PC-3 (cell line): ENCODE measurements at regions not wholly inside any gene's neighbourhood (a gene's known extent, or its start where the extent isn't known, plus 50 kb on each side); places are given as distances from the start of the nearest gene placed in this dataset.

Experiments
- ATAC-seq: fragments of 200-7000 bp; cut with Tn5 transposase; 2 replicates; pipeline ENCODE4 v1.9.1; 2020; ENCODE audit warnings: mild to moderate bottlenecking, moderate library complexity
- BruUV-seq: library from RNA; stranded (reverse); fragments of 400-500 nt; replicated peaks from 2 replicates; lab custom pipeline; 2021; lab: Mats Ljungman, UMichigan
- CTCF ChIA-PET: fragments of 300-600 bp; sonication (Branson Sonifier 250); formaldehyde crosslinking; loops from one replicate; lab custom pipeline; 2022; ENCODE audit warnings: antibody characterized with exemption; lab: Charles Lee
- POLR2A ChIA-PET: fragments of 300-600 bp; sonication (Branson Sonifier 250); formaldehyde crosslinking; loops from one replicate; lab custom pipeline; 2022; ENCODE audit warnings: antibody characterized with exemption; ENCODE audit not compliant: unreplicated experiment; lab: Charles Lee
- DNase-seq: peaks from one replicate; pipeline ENCODE4 v3.0.0-alpha.2; 2015
- H2AFZ ChIP-seq: fragments of 300-600 bp; sonication (generic); 2 replicates; pipeline ENCODE4 v1.6.0; 2016; ENCODE audit warnings: antibody characterized with exemption, low read length
- H3F3A ChIP-seq: fragments of 300-600 bp; sonication (generic); one replicate; pipeline ENCODE4 v1.6.0; 2017; ENCODE audit warnings: antibody characterized with exemption, low read length, control low read depth, mild to moderate bottlenecking; ENCODE audit not compliant: unreplicated experiment
- H3K27ac ChIP-seq: fragments of 300-600 bp; sonication (generic); 2 replicates; pipeline ENCODE4 v1.5.1; 2016; ENCODE audit warnings: mild to moderate bottlenecking, low read length
- H3K27me3 ChIP-seq: fragments of 300-600 bp; sonication (generic); 2 replicates; pipeline ENCODE4 v1.6.1; 2016; ENCODE audit warnings: low read length, mixed read lengths
- H3K36me3 ChIP-seq: fragments of 300-600 bp; sonication (generic); 2 replicates; pipeline ENCODE4 v1.6.1; 2016; ENCODE audit warnings: low read depth, mixed run types, low read length, mixed read lengths
- H3K4me1 ChIP-seq: fragments of 300-600 bp; sonication (generic); 2 replicates; pipeline ENCODE4 v1.5.1; 2016; ENCODE audit warnings: low read length; ENCODE audit not compliant: insufficient read depth
- H3K4me2 ChIP-seq: fragments of 300-600 bp; sonication (generic); 2 replicates; pipeline ENCODE4 v1.6.0; 2016; ENCODE audit warnings: low read length
- H3K4me3 ChIP-seq: fragments of 300-600 bp; sonication (generic); 2 replicates; pipeline ENCODE4 v1.5.1; 2016; ENCODE audit warnings: mild to moderate bottlenecking, low read length, mixed read lengths
- H3K79me2 ChIP-seq: fragments of 300-600 bp; sonication (generic); 2 replicates; pipeline ENCODE4 v1.6.1; 2017; ENCODE audit warnings: low read length, mixed read lengths
- H3K9ac ChIP-seq: fragments of 300-600 bp; sonication (generic); 2 replicates; pipeline ENCODE4 v1.6.0; 2016; ENCODE audit warnings: mild to moderate bottlenecking, low read length
- H3K9me2 ChIP-seq: fragments of 300-600 bp; sonication (generic); replicated peaks from 2 replicates; pipeline ENCODE4 v1.6.1; 2016; ENCODE audit warnings: mixed run types, low read length, mixed read lengths
- H3K9me3 ChIP-seq: fragments of 300-600 bp; sonication (generic); 2 replicates; pipeline ENCODE4 v1.6.1; 2016; ENCODE audit warnings: low read length, mixed read lengths
- H4K20me1 ChIP-seq: fragments of 300-600 bp; sonication (generic); 2 replicates; pipeline ENCODE4 v1.6.1; 2016; ENCODE audit warnings: low read length, mixed read lengths
- CTCF ChIP-seq: fragments of 300-600 bp; sonication (generic); conservative IDR thresholded peaks from 2 replicates; pipeline ENCODE4 v1.5.1; 2017; ENCODE audit warnings: antibody characterized with exemption, low read depth, mild to moderate bottlenecking, low read length
- EZH2 ChIP-seq: fragments of 300-600 bp; sonication (generic); IDR thresholded peaks from one replicate; pipeline ENCODE4 v1.6.1; 2017; ENCODE audit warnings: antibody characterized with exemption, mild to moderate bottlenecking, low read length; ENCODE audit not compliant: unreplicated experiment
- EZH2phosphoT487 ChIP-seq: fragments of 300-600 bp; sonication (generic); IDR thresholded peaks from 2 replicates; pipeline ENCODE4 v1.6.1; 2018; ENCODE audit warnings: mild to moderate bottlenecking, antibody characterized with exemption, low read length, borderline replicate concordance
- intact Hi-C: fragments of 100-400 bp; cut with micrococcal nuclease; formaldehyde crosslinking; loops from 2 replicates; pipeline ENCODE4 v1.9.0; 2023

DNA sequence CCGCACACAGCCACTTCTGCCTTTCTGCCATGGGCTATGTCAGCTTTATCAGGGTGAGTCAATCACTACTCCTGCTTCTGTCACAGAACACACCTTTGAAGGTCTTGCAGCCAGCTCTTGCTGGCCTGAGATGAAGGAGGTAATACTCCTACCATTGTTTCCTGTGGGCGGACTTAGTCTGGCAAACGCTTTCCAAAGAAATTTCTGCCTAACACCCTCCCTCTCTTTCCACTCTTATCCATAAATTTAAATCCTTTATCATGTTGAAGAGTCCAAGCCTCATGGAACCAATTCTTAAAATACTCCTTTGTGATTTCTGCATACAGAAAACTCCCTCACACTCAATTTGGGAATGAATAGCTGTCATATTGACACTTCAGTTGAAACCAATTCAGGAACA is 633.1 kb upstream of the CHRM3 start:
- no peaks in the 10 kb centered on the region for H3K79me2 ChIP-seq
- H3K9me3 ChIP-seq = no peaks in the 10 kb centered on the region
- no peaks in the 10 kb centered on the region for H4K20me1 ChIP-seq
- intact Hi-C loops = no loop called here
- CTCF ChIA-PET = no interaction called here
- H3K27ac ChIP-seq = no peak overlapping the region
- H3K4me3 ChIP-seq = no peak overlapping the region
- no peak overlapping the region for H3K4me2 ChIP-seq
- no peaks in the 10 kb centered on the region for H3K4me1 ChIP-seq
- no peaks in the 10 kb centered on the region for H3K36me3 ChIP-seq
- no peaks in the 10 kb centered on the region for H3F3A ChIP-seq
- BruUV-seq = no TSS peak
- no peaks in the 10 kb centered on the region for H3K27me3 ChIP-seq
- H3K9ac ChIP-seq = no peak overlapping the region
- H2AFZ ChIP-seq = no peak overlapping the region
- H3K9me2 ChIP-seq = no peaks in the 10 kb centered on the region
- POLR2A ChIA-PET = no interaction called here
- TF ChIP-seq CTCF = no peak
- no peak for TF ChIP-seq EZH2phosphoT487
- no peak for TF ChIP-seq EZH2
- no peak for DNase-seq
- ATAC-seq = no peak

GRCh38 chr1:238752327-238752726 is 634.0 kb upstream of the CHRM3 start:
- H3K4me3 ChIP-seq = no peak overlapping the region
- no TSS peak for BruUV-seq
- ChIA-PET POLR2A (no interaction called here), CTCF (no interaction called here)
- H3K27ac ChIP-seq = no peak overlapping the region
- no peaks in the 10 kb centered on the region for H3K9me3 ChIP-seq
- H3K9me2 ChIP-seq = no peaks in the 10 kb centered on the region
- DNase-seq = no peak
- H3K27me3 ChIP-seq = no peaks in the 10 kb centered on the region
- H4K20me1 ChIP-seq = no peaks in the 10 kb centered on the region
- intact Hi-C loops = no loop called here
- H3F3A ChIP-seq = no peaks in the 10 kb centered on the region
- H3K9ac ChIP-seq = no peak overlapping the region
- H3K4me2 ChIP-seq = no peak overlapping the region
- no peaks in the 10 kb centered on the region for H3K79me2 ChIP-seq
- TF ChIP-seq EZH2 = no peak
- TF ChIP-seq CTCF = no peak
- TF ChIP-seq EZH2phosphoT487 = no peak
- no peak for ATAC-seq
- no peak overlapping the region for H2AFZ ChIP-seq
- no peaks in the 10 kb centered on the region for H3K4me1 ChIP-seq
- H3K36me3 ChIP-seq = no peaks in the 10 kb centered on the region

DNA sequence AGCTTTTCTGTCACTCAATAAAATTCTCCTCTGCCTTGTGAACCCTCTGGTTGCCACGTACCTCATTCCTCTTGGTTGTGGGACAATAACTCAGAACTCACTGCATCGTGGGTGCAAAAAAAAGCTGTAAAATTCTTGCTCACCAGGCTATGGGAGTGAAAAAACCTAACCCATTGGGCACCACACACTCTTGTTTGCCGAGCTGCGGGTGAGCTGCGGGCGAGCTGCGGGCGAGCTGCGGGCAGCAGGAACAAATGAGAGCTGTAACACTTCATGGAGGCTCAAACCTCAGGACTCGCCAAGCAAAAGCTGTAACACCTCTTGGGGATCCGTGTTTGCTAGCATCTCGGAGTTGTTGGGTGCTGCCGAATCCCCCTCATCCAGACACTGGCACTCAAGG is 641.3 kb upstream of the CHRM3 start:
- H3F3A ChIP-seq = no peaks in the 10 kb centered on the region
- H3K27me3 ChIP-seq = no peaks in the 10 kb centered on the region
- no peaks in the 10 kb centered on the region for H3K36me3 ChIP-seq
- no peak overlapping the region for H3K27ac ChIP-seq
- H3K9me2 ChIP-seq = no peaks in the 10 kb centered on the region
- no peak overlapping the region for H3K9ac ChIP-seq
- no peaks in the 10 kb centered on the region for H4K20me1 ChIP-seq
- no peak overlapping the region for H3K4me2 ChIP-seq
- DNase-seq (no peak), ATAC-seq (no peak)
- CTCF ChIA-PET = no interaction called here
- POLR2A ChIA-PET = no interaction called here
- H3K4me1 ChIP-seq = no peaks in the 10 kb centered on the region
- BruUV-seq = no TSS peak
- H3K79me2 ChIP-seq = no peaks in the 10 kb centered on the region
- H2AFZ ChIP-seq = no peak overlapping the region
- no peak overlapping the region for H3K4me3 ChIP-seq
- intact Hi-C loops = no loop called here
- TF ChIP-seq EZH2 (no peak), CTCF (no peak), EZH2phosphoT487 (no peak)
- no peaks in the 10 kb centered on the region for H3K9me3 ChIP-seq
